HG03521 (cell line): ENCODE measurements at regions not wholly inside any gene's neighbourhood (a gene's known extent, or its start where the extent isn't known, plus 50 kb on each side); places are given as distances from the start of the nearest gene placed in this dataset.
"Not testable (repeated sequence)": the region's sequence is repeated elsewhere in the genome, so short reads cannot be mapped to it uniquely, and the experiment has no call there.

Source experiments
- ATAC-seq: cut with Tn5 transposase; IDR thresholded peaks from one replicate; pipeline ENCODE4 v1.9.1; 2021; ENCODE audit warnings: mild to moderate bottlenecking, moderate library complexity; ENCODE audit not compliant: unreplicated experiment

- ATAC-seq = no peak
These were observed 61.9 kb upstream of the ADGRL2 start for GRCh38 chr1:81738875-81739274.

GRCh38 chr1:81733480-81733879 is 67.3 kb upstream of the ADGRL2 start:
- no peak for ATAC-seq

GRCh38 chr1:81731989-81732388 is 68.7 kb upstream of the ADGRL2 start:
- no peak for ATAC-seq

GRCh38 chr1:81730881-81731280 is 69.9 kb upstream of the ADGRL2 start:
- ATAC-seq = no peak

- ATAC-seq = not testable (repeated sequence)
These were observed 70.4 kb upstream of the ADGRL2 start for GRCh38 chr1:81730299-81730698.

- no peak for ATAC-seq
These were observed 70.9 kb upstream of the ADGRL2 start for GRCh38 chr1:81729818-81730217.

- no peak for ATAC-seq
These were observed 71.5 kb upstream of the ADGRL2 start for GRCh38 chr1:81729239-81729638.

- no peak for ATAC-seq
These were observed 74.9 kb upstream of the ADGRL2 start for GRCh38 chr1:81725823-81726222.

GRCh38 chr1:81722631-81723328 is 78.0 kb upstream of the ADGRL2 start:
- not testable (repeated sequence) for ATAC-seq

GRCh38 chr1:81720256-81720655 is 80.5 kb upstream of the ADGRL2 start:
- not testable (repeated sequence) for ATAC-seq

GRCh38 chr1:81717230-81717629 is 83.5 kb upstream of the ADGRL2 start:
- ATAC-seq = no peak

GRCh38 chr1:81715391-81715790 is 85.3 kb upstream of the ADGRL2 start:
- ATAC-seq = no peak

GRCh38 chr1:81714636-81715035 is 86.1 kb upstream of the ADGRL2 start:
- no peak for ATAC-seq

GRCh38 chr1:81712425-81712824 is 88.3 kb upstream of the ADGRL2 start:
- ATAC-seq = no peak

- no peak for ATAC-seq
These were observed 89.9 kb upstream of the ADGRL2 start for GRCh38 chr1:81710857-81711256.

- no peak for ATAC-seq
These were observed 92.5 kb upstream of the ADGRL2 start for GRCh38 chr1:81708250-81708649.

- no peak for ATAC-seq
These were observed 93.9 kb upstream of the ADGRL2 start for GRCh38 chr1:81706650-81707435.

GRCh38 chr1:81703756-81704463 is 96.8 kb upstream of the ADGRL2 start:
- ATAC-seq = no peak

GRCh38 chr1:81703391-81703755 is 97.4 kb upstream of the ADGRL2 start:
- ATAC-seq = no peak

- ATAC-seq = no peak
These were observed 97.8 kb upstream of the ADGRL2 start for GRCh38 chr1:81702903-81703302.

GRCh38 chr1:81702079-81702715 is 98.5 kb upstream of the ADGRL2 start:
- ATAC-seq = no peak
